ENCODE measurements at regions not wholly inside any gene's neighbourhood (a gene's known extent, or its start where the extent isn't known, plus 50 kb on each side); places are given as distances from the start of the nearest gene placed in this dataset.

- WGBS (ENCODE audit: insufficient coverage, low coverage, missing lambda C conversion rate) = 0% methylated on average over 9 of the region's 9 CpGs
- Histone ChIP-seq H4K20me1 (replicated peaks; ENCODE audit: control insufficient read depth, insufficient read depth, low read length) (no peaks in the 10 kb centered on the region), H3K9me1 (ENCODE audit: control insufficient read depth, insufficient read depth, low read length) (no peaks in the 10 kb centered on the region), H3K79me2 (ENCODE audit: control insufficient read depth, insufficient read depth, low read length) (no peaks in the 10 kb centered on the region), H3K4me3 (no peak overlapping the region), H3K4me2 (ENCODE audit: insufficient read depth, low read length) (no peak overlapping the region), H3K27me3 (ENCODE audit: control insufficient read depth in 2 of 2, insufficient read depth in 2 of 2, low read length in 2 of 2) (no peaks in the 10 kb centered on the region), H3K9ac (ENCODE audit: insufficient read depth in 1 of 2, low read depth in 2 of 2, low read length in 2 of 2) (no peak overlapping the region), H3K4me1 (replicated peaks in 1 of 2; ENCODE audit: control insufficient read depth in 2 of 2, insufficient read depth in 2 of 2, low read length in 2 of 2) (no peaks in the 10 kb centered on the region), H3K27ac (ENCODE audit: extremely low read depth, low read depth, low read length) (no peak overlapping the region), H3K36me3 (ENCODE audit: control insufficient read depth, insufficient read depth, low read length) (no peaks in the 10 kb centered on the region), H3K9me3 (replicated peaks; ENCODE audit: control insufficient read depth, insufficient read depth, low read depth, low read length) (no peaks in the 10 kb centered on the region; the same call in 1 of the 2 replicates), H2AFZ (ENCODE audit: low read depth, low read length) (no peak overlapping the region)
- intact Hi-C loops (cut with micrococcal nuclease) (no loop called here), in situ Hi-C loops (cut with MboI) (no loop called here)
- ChIA-PET POLR2A (interaction anchor here (0.7 kb wide), 1 partner anchor 468 kb away, joined by 4 read pairs; no protein-coding TSS in a partner anchor), CTCF (ENCODE audit: low intra/inter-chr PET ratio) (no interaction called here)
- TF ChIP-seq BMI1 (IDR thresholded peaks at IDR 0.05; ENCODE audit: low read length) = no peak
- no peak for TF ChIP-seq RAD21 (CRISPR knock-in tag; conservative IDR thresholded peaks at IDR 0.05 in 1 of 2, IDR thresholded peaks at IDR 0.05 in 1 of 2)
- TF ChIP-seq SMARCA5 (IDR thresholded peaks at IDR 0.05) = no peak
- no peak for TF ChIP-seq RNF2 (IDR thresholded peaks at IDR 0.05)
- TF ChIP-seq THRB (CRISPR knock-in tag; conservative IDR thresholded peaks at IDR 0.05) = no peak
- no peak for TF ChIP-seq SMAD4 (CRISPR knock-in tag; conservative IDR thresholded peaks at IDR 0.05)
- TF ChIP-seq ZNF121 (CRISPR knock-in tag; conservative IDR thresholded peaks at IDR 0.05) = no peak
- no TSS peak for BruUV-seq (replicated peaks)
- FAIRE-seq (no peak), DNase-seq (ENCODE audit: extremely low read depth in 1 of 4, low spot score in 3 of 4) (no peak), ATAC-seq (no peak)
These were observed 106.8 kb upstream of the CBLN4 start for GRCh38 chr20:56111961-56112730.
